DND-41 (cell line): ENCODE measurements at regions not wholly inside any gene's neighbourhood (a gene's known extent, or its start where the extent isn't known, plus 50 kb on each side); places are given as distances from the start of the nearest gene placed in this dataset.

Experiments
- CTCF ChIP-seq: IDR thresholded peaks from 2 replicates; pipeline ENCODE4 v1.5.1; 2012; ENCODE audit warnings: borderline replicate concordance, low read length, moderate library complexity, mild to moderate bottlenecking; ENCODE audit not compliant: poor library complexity, severe bottlenecking; ENCODE audit errors: extremely low read depth
- EZH2 ChIP-seq: IDR thresholded peaks from 3 replicates; pipeline ENCODE4 v1.6.1; 2012; ENCODE audit warnings: borderline replicate concordance, low read depth, mild to moderate bottlenecking, moderate library complexity, low read length, inconsistent platforms; ENCODE audit not compliant: severe bottlenecking

GRCh38 chr2:71995067-71995665, 152.5 kb downstream of the CYP26B1 start:
- peak; percentile 52 for TF ChIP-seq CTCF
- TF ChIP-seq EZH2 = no peak
